CD4-positive, alpha-beta T cell treated with Interleukin-4 for 1 hour (primary cell): ENCODE measurements at regions not wholly inside any gene's neighbourhood (a gene's known extent, or its start where the extent isn't known, plus 50 kb on each side); places are given as distances from the start of the nearest gene placed in this dataset.
"Not testable (repeated sequence)": the region's sequence is repeated elsewhere in the genome, so short reads cannot be mapped to it uniquely, and the experiment has no call there.

Experiments used
- DNase-seq, 2 donors: peaks; one replicate each; pipeline ENCODE4 v3.0.0-alpha.2; 2020 to 2022

- DNase-seq = no peak
Measured at GRCh38 chr1:194080826-194081225, 894.4 kb upstream of the B3GALT2 start.

- DNase-seq = no peak
Measured at GRCh38 chr1:194078765-194079164, 892.4 kb upstream of the B3GALT2 start.

- DNase-seq = no peak
Measured at GRCh38 chr1:194076646-194077045, 890.2 kb upstream of the B3GALT2 start.

GRCh38 chr1:194073833-194074232 is 887.4 kb upstream of the B3GALT2 start:
- DNase-seq = no peak

GRCh38 chr1:194071205-194071604 is 884.8 kb upstream of the B3GALT2 start:
- DNase-seq = no peak

GRCh38 chr1:194069831-194070218 is 883.4 kb upstream of the B3GALT2 start:
- no peak for DNase-seq

GRCh38 chr1:194069168-194069830 is 882.9 kb upstream of the B3GALT2 start:
- no peak for DNase-seq

GRCh38 chr1:194068446-194069167 is 882.2 kb upstream of the B3GALT2 start:
- no peak for DNase-seq

GRCh38 chr1:194067772-194068171 is 881.4 kb upstream of the B3GALT2 start:
- DNase-seq = no peak

GRCh38 chr1:194062962-194063361 is 876.5 kb upstream of the B3GALT2 start:
- no peak for DNase-seq

GRCh38 chr1:194062526-194062925 is 876.1 kb upstream of the B3GALT2 start:
- DNase-seq = no peak

- DNase-seq = no peak
Measured at GRCh38 chr1:194060481-194060880, 874.1 kb upstream of the B3GALT2 start.

- not testable (repeated sequence) for DNase-seq
Measured at GRCh38 chr1:194058268-194058667, 871.9 kb upstream of the B3GALT2 start.

- peak in 1 of 2 donors; percentile 66 for DNase-seq
Measured at GRCh38 chr1:194056169-194056568, 869.8 kb upstream of the B3GALT2 start.

GRCh38 chr1:194055536-194055935 is 869.1 kb upstream of the B3GALT2 start:
- DNase-seq = no peak

- DNase-seq = peak in 1 of 2 donors; percentile 26
Measured at GRCh38 chr1:194052514-194053338, 866.3 kb upstream of the B3GALT2 start.

GRCh38 chr1:194047921-194048320 is 861.5 kb upstream of the B3GALT2 start:
- no peak for DNase-seq

- no peak for DNase-seq
Measured at GRCh38 chr1:194047206-194047605, 860.8 kb upstream of the B3GALT2 start.

- no peak for DNase-seq
Measured at GRCh38 chr1:194045416-194045815, 859.0 kb upstream of the B3GALT2 start.

GRCh38 chr1:194044892-194045291 is 858.5 kb upstream of the B3GALT2 start:
- no peak for DNase-seq

GRCh38 chr1:194043984-194044755 is 857.8 kb upstream of the B3GALT2 start:
- DNase-seq = no peak

GRCh38 chr1:194042736-194043135 is 856.3 kb upstream of the B3GALT2 start:
- DNase-seq = no peak

GRCh38 chr1:194040496-194040895 is 854.1 kb upstream of the B3GALT2 start:
- DNase-seq = no peak
